ENCODE measurements at regions not wholly inside any gene's neighbourhood (a gene's known extent, or its start where the extent isn't known, plus 50 kb on each side); places are given as distances from the start of the nearest gene placed in this dataset.
"Not testable (repeated sequence)": the region's sequence is repeated elsewhere in the genome, so short reads cannot be mapped to it uniquely, and the experiment has no call there.

DNA sequence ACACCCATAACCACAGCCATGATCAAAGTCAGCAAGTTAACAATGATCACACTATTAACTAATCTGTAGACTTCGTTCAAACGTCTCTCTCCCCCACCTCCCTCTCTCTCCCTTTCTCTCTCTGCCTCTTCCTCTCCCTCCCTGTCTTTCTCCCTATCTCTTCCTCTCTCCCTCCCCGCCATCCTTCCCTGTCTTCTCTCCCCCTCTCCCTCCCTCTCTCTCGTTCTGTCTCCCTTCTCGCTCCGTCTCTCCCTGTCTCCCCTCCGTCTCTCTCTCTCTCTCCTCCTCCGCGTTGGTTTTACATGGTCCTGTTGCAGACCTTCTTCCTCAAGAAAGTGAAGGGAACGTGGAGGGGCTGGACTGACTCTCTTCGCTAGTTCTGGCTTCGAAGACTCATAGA is 308.9 kb upstream of the FOXQ1 start:
- no peak for DNase-seq (ENCODE audit: low read depth)

GRCh38 chr6:1001655-1002349 is 308.9 kb upstream of the EXOC2 start:
- no peak for DNase-seq (ENCODE audit: low read depth)

DNA sequence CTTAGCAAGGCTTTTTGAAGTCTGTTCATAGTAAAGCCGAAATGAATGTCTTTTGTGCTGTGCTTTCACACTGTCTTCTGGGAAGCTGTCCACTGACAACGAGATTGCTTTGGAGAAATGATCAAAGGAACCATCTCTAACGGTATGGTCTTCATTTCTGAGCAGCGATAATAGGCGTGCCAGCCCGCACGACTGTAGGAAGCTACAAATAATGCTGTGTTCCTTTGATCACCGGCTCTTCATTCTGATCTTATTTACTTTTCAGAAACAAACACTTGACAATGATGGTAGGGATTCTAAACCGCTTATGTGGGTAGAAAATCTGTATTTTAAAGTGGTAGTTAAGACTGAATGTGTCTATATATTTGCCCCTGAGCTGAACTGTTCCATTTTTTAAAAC is 306.6 kb upstream of the EXOC2 start:
- DNase-seq (ENCODE audit: low read depth): no peak

DNA sequence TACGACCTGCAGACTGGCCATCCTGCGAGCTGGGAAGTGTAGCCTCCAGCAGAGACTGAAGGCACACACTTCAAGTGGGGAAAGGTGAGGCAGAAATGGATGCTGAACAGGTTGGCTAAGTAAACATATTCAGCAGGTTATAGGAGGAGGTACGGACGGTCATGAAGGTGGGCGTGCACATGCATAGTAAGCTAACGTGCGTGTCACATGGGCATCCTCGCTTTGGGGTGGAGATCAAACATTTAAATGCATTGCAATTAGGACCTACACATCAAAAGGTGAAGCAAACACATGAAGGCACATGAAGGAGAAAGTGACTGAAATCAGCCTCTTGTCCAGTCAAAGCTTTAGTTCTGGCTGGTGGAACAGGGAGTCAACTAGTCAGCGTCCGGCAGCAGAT is 305.6 kb upstream of the EXOC2 start:
- DNase-seq (ENCODE audit: low read depth): no peak

- no peak for DNase-seq (ENCODE audit: low read depth)
Measured at GRCh38 chr6:996271-996852, 303.4 kb upstream of the EXOC2 start.

DNA sequence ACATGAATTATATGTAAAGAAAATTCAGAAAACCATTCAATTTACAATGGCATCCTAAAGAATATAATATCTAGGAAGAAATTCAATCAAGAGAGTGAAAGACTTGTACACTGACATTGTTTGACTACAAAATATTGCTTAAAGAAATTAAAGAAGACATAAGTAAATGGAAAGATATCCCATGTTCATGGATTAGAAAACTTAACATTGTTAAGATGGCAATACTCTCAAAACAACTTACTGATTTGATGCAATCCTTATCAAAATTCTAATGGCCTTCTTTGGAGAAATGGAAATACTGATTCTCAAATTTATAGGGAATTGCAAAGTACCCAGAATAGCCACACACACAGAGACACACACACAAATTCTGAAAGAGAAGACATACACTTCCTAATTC is 298.3 kb upstream of the EXOC2 start:
- DNase-seq (ENCODE audit: low read depth): no peak

- DNase-seq (ENCODE audit: low read depth): no peak
Measured at GRCh38 chr6:984031-984430, 291.1 kb upstream of the EXOC2 start.

DNA sequence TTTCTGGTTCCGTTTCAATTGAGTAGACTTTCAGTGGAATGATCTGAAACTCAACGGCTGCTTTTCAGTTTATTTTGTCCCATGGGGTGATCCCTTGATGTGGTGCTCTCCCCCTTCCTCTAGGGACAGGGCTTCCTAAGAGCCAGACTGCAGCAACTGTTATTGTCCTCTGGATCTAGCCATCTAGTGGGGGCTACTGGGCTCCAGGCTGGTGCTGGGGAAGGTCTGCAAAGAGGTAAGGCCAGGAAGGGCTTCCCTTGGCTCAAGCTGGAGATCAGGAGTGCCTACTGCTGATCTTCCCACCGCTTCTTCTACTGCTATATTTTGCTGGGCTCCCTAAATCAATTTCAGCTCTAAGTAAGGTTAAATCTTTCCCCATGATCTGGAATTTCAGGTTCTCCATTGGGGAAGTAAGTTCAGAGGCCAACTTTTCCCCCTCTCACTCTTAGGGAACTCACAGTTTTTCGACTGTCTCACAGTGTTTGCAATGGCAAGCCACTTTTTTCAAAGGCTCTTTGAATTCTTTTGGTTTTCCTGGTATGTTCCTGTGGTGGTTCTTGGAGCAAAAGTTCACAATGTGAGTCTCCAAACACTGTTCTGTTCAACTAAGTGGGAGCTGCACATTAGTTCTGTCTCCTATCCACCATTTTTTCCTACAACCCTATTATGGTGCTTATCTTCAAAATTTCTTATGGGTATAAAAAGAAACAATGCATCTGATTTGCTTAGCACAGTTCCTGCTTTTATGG is 286.2 kb upstream of the EXOC2 start:
- no peak for DNase-seq (ENCODE audit: low read depth)

- not testable (repeated sequence) for DNase-seq (ENCODE audit: low read depth)
Measured at GRCh38 chr6:977226-977625, 284.3 kb upstream of the EXOC2 start.

GRCh38 chr6:971981-972640 is 279.2 kb upstream of the EXOC2 start:
- no peak for DNase-seq (ENCODE audit: low read depth)

- no peak for DNase-seq (ENCODE audit: low read depth)
Measured at GRCh38 chr6:968791-969190, 275.9 kb upstream of the EXOC2 start.

- DNase-seq (ENCODE audit: low read depth): no peak
Measured at GRCh38 chr6:967701-968100, 274.8 kb upstream of the EXOC2 start.

- no peak for DNase-seq (ENCODE audit: low read depth)
Measured at GRCh38 chr6:965343-965742, 272.4 kb upstream of the EXOC2 start.

DNA sequence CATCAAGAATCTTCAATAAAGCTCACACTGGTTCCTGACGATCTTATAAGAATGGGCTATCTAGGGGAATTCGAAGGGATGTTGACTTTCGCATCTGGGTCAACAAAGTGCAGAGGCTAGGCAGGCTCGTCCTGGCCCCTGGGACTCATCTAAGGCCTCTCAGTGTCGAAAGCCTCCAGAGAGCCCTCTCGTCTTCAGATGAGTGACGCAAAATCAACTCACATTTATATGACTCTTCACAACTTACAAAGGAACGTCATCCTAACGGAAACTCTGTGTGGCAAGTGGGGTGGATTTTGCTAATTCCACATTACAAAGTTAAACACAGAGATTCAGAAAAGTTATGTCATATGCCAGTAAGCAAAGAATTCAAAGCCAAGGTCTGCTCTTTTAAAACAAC is 270.5 kb upstream of the EXOC2 start:
- no peak for DNase-seq (ENCODE audit: low read depth)

DNA sequence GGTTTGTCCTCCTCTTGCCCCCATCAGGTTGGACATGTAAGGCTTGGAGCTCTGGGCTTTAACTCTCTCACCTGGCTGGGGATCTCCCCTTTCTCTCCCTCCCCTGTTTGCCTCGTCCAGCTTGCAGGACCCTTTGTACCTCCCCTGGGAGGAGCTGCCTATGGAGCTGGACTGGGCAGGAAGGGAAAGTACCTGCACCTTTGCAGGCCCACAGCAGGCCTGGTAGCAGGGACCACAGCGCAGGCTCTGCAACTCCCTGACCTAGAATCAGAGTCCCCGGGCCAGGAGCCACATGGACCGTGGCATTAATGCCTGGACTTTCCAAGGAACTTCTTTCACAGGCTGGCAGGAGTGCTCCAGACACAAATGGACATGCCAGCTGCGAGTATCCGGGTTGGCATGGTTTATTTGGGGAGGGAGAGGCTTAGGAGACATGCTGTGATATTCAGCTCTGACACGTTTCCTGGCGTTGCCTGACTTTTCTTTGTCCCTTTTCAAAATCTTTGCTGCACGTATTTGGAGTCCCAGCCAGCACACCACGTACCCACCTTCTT is 268.5 kb upstream of the EXOC2 start:
- DNase-seq (ENCODE audit: low read depth): no peak

- DNase-seq (ENCODE audit: low read depth): no peak
Measured at GRCh38 chr6:960356-960755, 267.4 kb upstream of the EXOC2 start.

- no peak for DNase-seq (ENCODE audit: low read depth)
Measured at GRCh38 chr6:958488-958887, 265.5 kb upstream of the EXOC2 start.

DNA sequence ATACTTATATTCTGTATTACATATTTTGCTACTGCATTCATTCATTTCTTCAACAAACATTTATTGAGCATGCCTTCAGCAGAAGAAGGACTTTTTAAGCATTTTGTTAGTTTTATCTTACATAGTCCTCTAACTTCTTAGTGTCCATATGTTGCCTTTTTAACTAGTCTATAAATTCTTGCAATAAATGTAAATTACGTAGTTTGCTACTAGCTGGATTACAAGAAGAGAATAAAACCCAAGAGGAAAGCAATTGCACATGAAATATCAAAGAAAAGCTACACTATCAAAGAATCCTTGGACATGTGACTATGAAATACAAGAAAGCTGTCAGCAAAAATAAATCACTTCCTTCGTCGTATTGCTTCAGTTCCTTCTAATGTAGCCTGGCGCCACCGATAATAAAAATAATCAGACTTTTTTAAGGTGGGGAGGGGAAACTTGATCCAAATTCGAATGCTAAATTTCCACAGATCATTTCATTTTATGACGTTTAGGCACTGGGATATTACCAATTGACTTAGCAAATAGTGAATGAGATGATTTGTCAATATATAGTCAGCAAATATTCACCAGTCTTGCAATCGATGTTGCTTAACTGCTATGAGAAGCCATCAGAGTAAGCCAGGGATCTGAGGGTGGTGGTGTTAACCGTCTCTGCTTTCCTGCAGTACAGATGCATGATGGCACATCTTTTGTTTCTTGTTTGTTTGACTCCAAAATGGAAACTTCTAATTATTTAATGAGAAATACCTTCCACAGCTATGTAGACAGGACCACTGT is 258.7 kb upstream of the EXOC2 start:
- DNase-seq (ENCODE audit: low read depth): no peak

DNA sequence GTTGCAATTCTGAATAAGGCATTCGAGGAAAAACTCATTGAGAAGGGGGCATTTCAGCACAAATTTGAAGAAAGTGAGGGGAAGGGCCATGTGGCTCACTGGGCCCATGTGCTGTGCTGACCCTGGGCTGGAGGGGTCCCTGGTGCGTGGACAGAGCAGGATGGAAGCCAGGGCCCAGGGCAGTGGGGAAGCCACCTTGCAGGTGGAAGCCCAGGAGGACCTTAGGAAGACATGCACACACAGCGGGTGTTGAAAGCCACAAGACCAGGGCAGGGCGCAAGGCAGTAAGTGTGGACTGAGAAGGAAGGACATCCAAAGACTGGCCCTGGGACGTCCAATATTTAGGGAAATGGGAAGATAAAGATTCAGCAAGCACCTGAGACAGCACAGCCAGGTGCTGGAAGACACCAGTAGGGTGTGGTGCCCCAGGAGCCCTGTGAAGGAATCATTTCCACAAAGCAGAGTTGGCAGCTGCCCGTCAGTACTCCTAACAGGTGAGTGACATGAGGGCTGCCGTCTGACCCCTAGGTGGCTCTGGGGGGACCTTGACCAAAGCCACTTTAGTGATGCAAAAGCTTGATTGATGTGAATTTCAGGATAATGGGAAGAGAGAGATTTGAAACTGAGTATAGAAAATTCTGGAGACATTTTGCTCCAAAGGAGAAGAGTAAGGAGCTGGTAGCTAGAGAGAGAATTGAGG is 254.4 kb upstream of the EXOC2 start:
- DNase-seq (ENCODE audit: low read depth): no peak

DNA sequence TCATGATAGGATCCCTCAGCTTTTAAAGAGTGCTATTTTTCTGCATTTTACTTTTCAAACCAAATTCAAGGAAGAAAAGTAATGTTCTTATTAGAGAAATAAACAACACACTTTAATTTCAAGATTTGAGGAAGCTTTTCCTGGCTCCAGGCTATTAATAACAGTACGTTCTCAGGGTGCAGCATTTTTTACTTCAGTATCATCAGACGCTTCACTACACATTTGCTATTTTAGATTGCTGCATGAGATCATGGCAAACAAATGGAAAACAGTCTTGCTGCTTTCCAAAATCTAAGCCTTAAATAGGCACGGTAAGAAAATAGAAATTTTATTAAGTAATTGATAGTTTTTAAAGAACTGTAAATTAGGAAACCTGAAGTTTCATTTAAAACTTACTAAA is 253.6 kb upstream of the EXOC2 start:
- no peak for DNase-seq (ENCODE audit: low read depth)

DNA sequence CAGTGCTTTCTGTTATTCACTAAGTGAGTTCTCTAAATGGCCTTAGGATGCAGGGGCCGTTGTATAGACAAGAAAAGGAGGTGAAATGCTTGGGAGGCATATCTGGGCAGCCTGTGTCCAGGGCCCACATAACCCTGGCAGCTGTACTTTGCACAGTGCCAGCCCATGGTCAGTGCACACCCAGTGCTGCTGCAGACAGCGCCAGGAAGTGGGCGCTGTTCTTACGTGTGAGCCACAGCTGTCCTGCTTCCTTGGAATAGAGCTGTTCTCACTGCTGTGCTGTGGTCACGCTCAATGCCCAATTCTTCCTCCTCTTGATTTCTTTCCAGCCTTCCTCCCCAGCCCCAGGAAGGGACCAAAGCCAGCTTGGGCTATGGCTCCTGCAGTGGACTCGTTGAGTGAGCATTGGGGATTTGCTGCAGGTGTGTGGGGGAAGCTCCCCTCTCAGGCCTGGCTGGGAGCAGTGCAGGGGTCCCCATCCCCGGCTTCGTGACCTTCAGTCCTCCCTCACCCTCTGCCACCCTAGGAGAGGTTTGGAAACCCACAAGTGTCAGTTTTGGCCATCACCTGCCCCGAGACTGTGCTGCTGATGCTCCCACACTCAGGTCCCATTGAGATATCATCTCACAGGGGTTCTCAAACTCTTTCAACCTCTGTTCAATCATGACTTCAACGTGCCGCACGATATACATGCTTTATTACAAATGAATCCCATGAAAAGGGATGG is 246.8 kb upstream of the EXOC2 start:
- DNase-seq (ENCODE audit: low read depth): no peak

Measured in activated gamma-delta T cell treated with anti-CD3 and anti-CD28 coated beads, Interleukin-2, amount 50 U/mL, for 16 hours (primary cell).